HG02943 (cell line): ENCODE measurements at regions not wholly inside any gene's neighbourhood (a gene's known extent, or its start where the extent isn't known, plus 50 kb on each side); places are given as distances from the start of the nearest gene placed in this dataset.

Experiments
- ATAC-seq: cut with Tn5 transposase; IDR thresholded peaks from one replicate; pipeline ENCODE4 v1.9.1; 2021; ENCODE audit warnings: mild to moderate bottlenecking, low read depth, moderate library complexity; ENCODE audit not compliant: unreplicated experiment

GRCh38 chr11:19597876-19598275 lies 114.8 kb upstream of the NAV2 start:
- no peak for ATAC-seq

GRCh38 chr11:19597206-19597605 lies 115.4 kb upstream of the NAV2 start:
- no peak for ATAC-seq

- ATAC-seq = no peak
These were observed 116.5 kb upstream of the NAV2 start for GRCh38 chr11:19595840-19596751.

GRCh38 chr11:19595499-19595839 lies 117.2 kb upstream of the NAV2 start:
- ATAC-seq = no peak

- no peak for ATAC-seq
These were observed 118.3 kb upstream of the NAV2 start for GRCh38 chr11:19594326-19594725.

DNA sequence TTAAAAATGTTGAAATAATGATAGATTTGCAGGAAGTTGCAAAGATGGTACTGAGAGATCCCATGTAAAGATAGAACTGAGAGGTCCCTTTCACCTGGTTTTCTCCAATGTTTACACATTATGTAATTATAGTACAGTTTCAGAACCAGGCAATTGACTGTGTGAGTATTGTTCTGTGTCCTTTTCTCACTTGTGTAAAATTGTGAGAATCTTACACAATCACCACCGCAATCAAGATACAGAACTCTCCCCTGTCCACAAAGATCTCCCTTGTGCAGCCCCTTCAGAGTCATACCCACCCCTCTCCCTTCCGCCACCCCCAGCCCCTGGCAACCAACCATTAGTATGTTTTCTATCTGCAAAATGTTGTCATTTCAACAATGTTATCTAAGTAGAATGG lies 119.8 kb upstream of the NAV2 start:
- no peak for ATAC-seq

DNA sequence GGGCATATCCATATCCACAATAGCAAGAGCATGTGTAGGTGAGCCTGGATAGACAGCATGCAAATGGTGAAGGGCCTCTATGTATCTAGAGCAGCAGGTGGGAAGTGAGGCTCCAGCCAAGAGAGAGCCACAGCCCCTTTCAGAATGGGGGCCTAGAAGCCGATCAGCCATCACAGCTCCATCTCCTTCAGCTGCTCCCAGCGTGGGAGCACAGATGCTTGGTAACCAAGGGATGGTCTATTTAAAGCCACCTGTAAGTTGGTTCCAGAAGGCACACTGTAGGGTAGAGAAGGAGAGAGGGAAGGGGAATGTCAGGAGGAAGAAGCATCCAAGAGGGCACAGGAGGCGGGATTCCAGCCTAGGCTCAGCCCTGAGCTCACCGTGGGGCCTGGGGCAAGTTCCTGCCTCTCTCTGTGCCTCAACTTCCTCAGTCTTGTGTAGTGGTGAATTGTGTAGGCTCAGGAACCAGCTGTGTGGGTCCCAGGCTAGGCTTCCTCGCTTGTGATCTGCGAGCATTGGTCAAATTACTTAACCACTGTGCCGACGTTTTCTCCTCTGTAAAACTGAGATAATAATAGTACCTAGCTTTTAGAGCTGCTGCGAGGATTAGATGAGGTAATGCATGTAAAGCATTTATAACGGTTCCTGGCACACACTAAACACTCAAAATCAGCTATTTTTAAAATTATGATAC lies 122.9 kb upstream of the NAV2 start:
- ATAC-seq = no peak

- no peak for ATAC-seq
These were observed 124.7 kb upstream of the NAV2 start for GRCh38 chr11:19587979-19588378.

DNA sequence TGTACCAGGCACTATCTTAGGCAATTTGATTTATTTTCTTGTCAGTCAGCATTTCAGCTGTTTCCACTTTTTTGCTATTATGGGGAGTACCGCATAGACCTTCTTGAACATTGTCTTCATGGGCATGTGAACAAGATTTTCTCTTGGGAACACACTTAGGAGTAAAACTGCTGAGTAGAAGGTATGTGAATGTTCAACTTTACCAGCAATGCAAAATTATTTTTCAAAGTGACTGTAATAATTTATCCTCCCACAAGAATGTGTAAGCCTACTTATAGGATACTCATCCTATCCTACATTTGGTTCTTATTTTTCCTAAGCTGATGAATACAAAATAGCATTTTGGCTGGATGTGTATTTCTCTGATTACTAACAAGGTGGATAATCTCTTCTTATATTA lies 132.0 kb upstream of the NAV2 start:
- no peak for ATAC-seq

DNA sequence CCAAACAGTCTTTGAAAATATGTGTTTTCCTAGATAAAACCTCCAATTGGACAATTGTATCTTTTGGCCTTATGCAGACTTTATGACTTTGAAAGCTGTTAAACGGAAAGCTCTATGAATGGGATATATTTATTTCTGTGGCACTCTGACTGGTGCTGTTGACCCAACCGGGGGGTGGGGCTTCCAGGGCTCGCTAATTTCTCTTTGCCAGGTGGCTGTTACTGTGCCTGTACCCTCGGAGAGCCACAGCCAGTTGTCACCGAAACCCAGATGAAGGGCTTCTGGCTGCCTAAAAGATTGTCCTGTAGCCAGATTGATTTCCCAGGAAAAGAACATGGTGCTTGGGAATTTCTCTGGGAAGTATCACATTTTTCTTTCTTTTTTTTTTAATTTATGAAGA lies 132.7 kb upstream of the NAV2 start:
- ATAC-seq = no peak

DNA sequence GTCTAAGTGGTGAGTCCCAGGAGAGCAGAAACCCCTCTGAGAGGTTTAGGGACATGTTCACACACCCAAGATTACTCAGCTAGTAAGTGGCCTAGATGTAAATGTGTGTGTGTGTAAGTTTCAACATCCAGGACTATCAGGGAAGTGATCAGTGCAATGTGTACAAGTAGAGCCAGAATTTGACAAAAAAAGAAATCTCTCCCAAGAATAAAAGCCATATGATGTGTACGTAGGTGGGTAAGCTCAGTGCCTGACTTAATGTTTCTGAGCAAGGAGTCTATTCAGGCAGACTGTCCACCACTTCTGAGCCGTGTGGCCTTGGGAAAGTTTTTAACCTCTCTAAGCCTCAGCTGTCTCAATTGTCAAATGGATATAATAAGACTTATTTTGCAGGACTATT lies 133.8 kb upstream of the NAV2 start:
- ATAC-seq = no peak

- no peak for ATAC-seq
These were observed 134.5 kb upstream of the NAV2 start for GRCh38 chr11:19577976-19578619.

- ATAC-seq = no peak
These were observed 135.2 kb upstream of the NAV2 start for GRCh38 chr11:19577391-19577975.

DNA sequence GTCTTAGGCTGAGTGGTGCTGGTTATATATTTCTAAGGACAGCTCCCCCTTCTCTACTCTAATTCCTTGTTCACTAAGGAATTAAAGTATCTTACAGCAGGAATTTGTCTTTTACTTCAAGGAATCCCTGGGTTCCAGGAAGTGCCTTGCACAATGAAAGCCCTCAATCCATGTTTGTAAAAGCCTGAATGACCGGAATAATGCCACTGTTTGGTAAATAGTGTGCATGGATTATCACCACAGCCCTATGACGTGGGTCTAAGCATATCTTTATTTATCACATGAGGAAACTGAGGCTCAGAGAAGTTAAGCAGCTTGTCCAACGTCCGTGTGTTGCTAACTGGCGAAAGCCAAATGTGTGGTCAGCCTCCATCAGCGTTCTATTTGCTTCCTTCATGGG lies 135.7 kb upstream of the NAV2 start:
- ATAC-seq = no peak

DNA sequence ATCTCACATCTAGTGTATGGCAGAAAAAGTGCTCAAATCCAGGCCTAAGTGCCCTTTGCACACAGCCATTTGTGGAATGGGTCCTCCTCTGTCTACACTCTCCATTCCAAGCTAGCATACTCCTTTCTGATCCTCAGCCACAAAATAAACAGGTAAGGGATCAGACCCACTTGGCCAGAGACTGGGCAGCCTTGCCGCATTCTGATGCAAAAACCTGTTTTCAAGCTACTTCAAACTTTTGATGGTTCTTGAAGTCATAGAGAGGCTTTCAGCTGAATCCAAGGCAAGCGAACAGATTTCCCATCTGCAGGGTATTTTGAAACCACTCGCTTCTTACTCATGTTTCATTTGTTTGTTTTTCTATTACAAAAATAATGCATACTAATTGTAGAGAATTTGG lies 136.6 kb upstream of the NAV2 start:
- no peak for ATAC-seq

DNA sequence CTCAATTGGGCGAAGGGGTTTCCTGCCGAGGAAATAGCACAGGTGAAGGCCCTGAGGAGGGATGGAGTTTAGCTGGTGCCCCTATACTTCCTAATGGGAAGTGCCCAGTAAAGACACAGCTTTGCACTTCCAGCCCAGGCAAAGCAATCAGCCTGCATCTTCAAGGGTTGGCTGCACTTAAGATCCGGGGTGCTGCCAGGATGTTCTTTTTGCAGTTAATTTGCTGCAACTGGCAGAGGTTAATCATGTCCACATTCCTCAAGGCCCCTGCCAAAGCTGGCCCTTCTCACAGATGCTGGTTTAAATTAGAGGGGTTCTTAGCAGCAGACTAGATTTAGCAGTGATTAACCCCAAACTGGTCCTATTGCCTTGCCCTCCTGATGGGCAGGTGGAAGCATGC lies 137.7 kb upstream of the NAV2 start:
- ATAC-seq = no peak

- ATAC-seq = no peak
These were observed 139.0 kb upstream of the NAV2 start for GRCh38 chr11:19573666-19574065.

- no peak for ATAC-seq
These were observed 140.7 kb upstream of the NAV2 start for GRCh38 chr11:19571906-19572305.

DNA sequence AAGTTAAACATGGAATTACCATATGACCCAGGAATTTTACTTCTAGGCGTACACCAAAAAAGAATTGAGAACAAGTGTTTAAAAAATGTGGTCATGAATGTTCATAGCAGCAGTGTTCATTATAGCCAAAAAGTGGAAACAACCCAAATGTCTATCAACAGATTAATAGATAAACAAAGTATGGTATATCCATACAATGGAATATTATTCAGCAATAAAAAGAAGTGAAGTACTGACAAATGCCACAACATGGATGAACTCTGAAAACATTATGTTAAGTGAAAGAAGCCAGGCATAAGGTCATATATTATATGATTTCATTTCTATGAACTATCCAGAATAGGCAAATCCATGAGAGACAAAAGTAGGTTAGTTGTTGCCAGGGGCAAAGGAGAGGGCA lies 141.7 kb upstream of the NAV2 start:
- ATAC-seq = no peak

DNA sequence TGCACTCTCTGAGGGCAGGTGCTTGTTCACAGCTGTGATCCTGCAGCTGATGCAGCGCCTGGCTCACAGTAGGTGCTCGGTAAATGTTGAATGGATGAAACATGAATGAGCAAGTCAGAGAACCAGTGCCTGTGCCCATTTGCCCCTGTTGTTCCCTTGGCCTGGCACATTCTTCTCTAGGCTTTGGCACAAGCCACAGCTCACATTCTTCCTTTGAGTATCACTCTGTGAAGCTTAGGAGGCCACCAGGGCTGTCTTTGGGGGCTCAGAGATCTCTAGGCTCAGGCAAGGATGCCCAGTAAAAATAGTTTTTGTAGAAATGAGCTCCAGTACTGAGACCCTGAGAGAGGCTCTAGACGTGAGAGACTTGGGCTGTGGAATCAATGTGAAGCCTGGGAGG lies 144.6 kb upstream of the NAV2 start:
- no peak for ATAC-seq
